ENCODE measurements at regions not wholly inside any gene's neighbourhood (a gene's known extent, or its start where the extent isn't known, plus 50 kb on each side); places are given as distances from the start of the nearest gene placed in this dataset.

- Histone ChIP-seq H3K4me1 (ENCODE audit: insufficient read depth, low read length) (no peaks in the 10 kb centered on the region), H2AFZ (ENCODE audit: low read depth, low read length) (no peak overlapping the region), H3K27me3 (ENCODE audit: insufficient read depth, low read length) (no peaks in the 10 kb centered on the region), H3K9me3 (ENCODE audit: low read length) (no peaks in the 10 kb centered on the region), H3K36me3 (ENCODE audit: insufficient read depth, low read length) (no peaks in the 10 kb centered on the region), H3K4me3 (ENCODE audit: low read length) (no peak overlapping the region)
Observed at GRCh38 chr2:18649502-18650135, 60.2 kb upstream of the NT5C1B start.

- no peaks in the 10 kb centered on the region for H3K36me3 ChIP-seq (ENCODE audit: insufficient read depth, low read length)
- H3K9me3 ChIP-seq (ENCODE audit: low read length): no peaks in the 10 kb centered on the region
- H3K4me3 ChIP-seq (ENCODE audit: low read length): no peak overlapping the region
- no peaks in the 10 kb centered on the region for H3K27me3 ChIP-seq (ENCODE audit: insufficient read depth, low read length)
- no peaks in the 10 kb centered on the region for H3K4me1 ChIP-seq (ENCODE audit: insufficient read depth, low read length)
- no peak overlapping the region for H2AFZ ChIP-seq (ENCODE audit: low read depth, low read length)
Observed at GRCh38 chr2:18648161-18648560, 58.8 kb upstream of the NT5C1B start.

GRCh38 chr2:18647731-18648130 lies 58.4 kb upstream of the NT5C1B start:
- Histone ChIP-seq H3K4me1 (ENCODE audit: insufficient read depth, low read length) (no peaks in the 10 kb centered on the region), H2AFZ (ENCODE audit: low read depth, low read length) (no peak overlapping the region), H3K27me3 (ENCODE audit: insufficient read depth, low read length) (no peaks in the 10 kb centered on the region), H3K9me3 (ENCODE audit: low read length) (no peaks in the 10 kb centered on the region), H3K36me3 (ENCODE audit: insufficient read depth, low read length) (no peaks in the 10 kb centered on the region), H3K4me3 (ENCODE audit: low read length) (no peak overlapping the region)

GRCh38 chr2:18645315-18645714 lies 55.9 kb upstream of the NT5C1B start:
- Histone ChIP-seq H2AFZ (ENCODE audit: low read depth, low read length) (no peak overlapping the region), H3K36me3 (ENCODE audit: insufficient read depth, low read length) (no peaks in the 10 kb centered on the region), H3K27me3 (ENCODE audit: insufficient read depth, low read length) (no peaks in the 10 kb centered on the region), H3K4me3 (ENCODE audit: low read length) (no peak overlapping the region), H3K4me1 (ENCODE audit: insufficient read depth, low read length) (no peaks in the 10 kb centered on the region), H3K9me3 (ENCODE audit: low read length) (no peaks in the 10 kb centered on the region)

- H3K36me3 ChIP-seq (ENCODE audit: insufficient read depth, low read length): no peaks in the 10 kb centered on the region
- H3K4me1 ChIP-seq (ENCODE audit: insufficient read depth, low read length): no peaks in the 10 kb centered on the region
- H2AFZ ChIP-seq (ENCODE audit: low read depth, low read length): no peak overlapping the region
- no peaks in the 10 kb centered on the region for H3K27me3 ChIP-seq (ENCODE audit: insufficient read depth, low read length)
- H3K9me3 ChIP-seq (ENCODE audit: low read length): no peaks in the 10 kb centered on the region
- H3K4me3 ChIP-seq (ENCODE audit: low read length): no peak overlapping the region
Observed at GRCh38 chr2:18644115-18644462, 54.7 kb upstream of the NT5C1B start.

- Histone ChIP-seq H3K4me1 (ENCODE audit: insufficient read depth, low read length) (no peaks in the 10 kb centered on the region), H3K4me3 (ENCODE audit: low read length) (no peak overlapping the region), H3K27me3 (ENCODE audit: insufficient read depth, low read length) (no peaks in the 10 kb centered on the region), H3K36me3 (ENCODE audit: insufficient read depth, low read length) (no peaks in the 10 kb centered on the region), H3K9me3 (ENCODE audit: low read length) (no peaks in the 10 kb centered on the region), H2AFZ (ENCODE audit: low read depth, low read length) (no peak overlapping the region)
Observed at GRCh38 chr2:18643326-18644114, 54.2 kb upstream of the NT5C1B start.

- H3K27me3 ChIP-seq (ENCODE audit: insufficient read depth, low read length): no peaks in the 10 kb centered on the region
- no peaks in the 10 kb centered on the region for H3K9me3 ChIP-seq (ENCODE audit: low read length)
- no peaks in the 10 kb centered on the region for H3K36me3 ChIP-seq (ENCODE audit: insufficient read depth, low read length)
- no peak overlapping the region for H3K4me3 ChIP-seq (ENCODE audit: low read length)
- H3K4me1 ChIP-seq (ENCODE audit: insufficient read depth, low read length): no peaks in the 10 kb centered on the region
- H2AFZ ChIP-seq (ENCODE audit: low read depth, low read length): no peak overlapping the region
Observed at GRCh38 chr2:18641823-18642222, 52.5 kb upstream of the NT5C1B start.

- H3K4me1 ChIP-seq (ENCODE audit: insufficient read depth, low read length): no peaks in the 10 kb centered on the region
Observed at GRCh38 chr2:18639756-18640453, 50.5 kb upstream of the NT5C1B start.

More at GRCh38 chr2:18639756-18640453, 50.5 kb upstream of the NT5C1B start:
- H3K27me3 ChIP-seq (ENCODE audit: insufficient read depth, low read length): no peaks in the 10 kb centered on the region
- no peak overlapping the region for H3K4me3 ChIP-seq (ENCODE audit: low read length)
- H3K36me3 ChIP-seq (ENCODE audit: insufficient read depth, low read length): no peaks in the 10 kb centered on the region
- H2AFZ ChIP-seq (ENCODE audit: low read depth, low read length): no peak overlapping the region
- H3K9me3 ChIP-seq (ENCODE audit: low read length): no peaks in the 10 kb centered on the region

Data from neuron (in vitro differentiated cells).